AG09309 (cell line): ENCODE measurements at regions not wholly inside any gene's neighbourhood (a gene's known extent, or its start where the extent isn't known, plus 50 kb on each side); places are given as distances from the start of the nearest gene placed in this dataset.

ENCODE experiments used
- DNase-seq: peaks from one replicate; pipeline ENCODE4 v3.0.0-alpha.2; 2010; ENCODE audit warnings: low read depth
- H3K4me3 ChIP-seq: 2 replicates; pipeline ENCODE4 v1.5.1; 2011; ENCODE audit warnings: mild to moderate bottlenecking, low read depth, low read length, moderate library complexity; ENCODE audit not compliant: control insufficient read depth
- CTCF ChIP-seq: IDR thresholded peaks from 2 replicates; pipeline ENCODE4 v1.5.1; 2011; ENCODE audit warnings: mild to moderate bottlenecking, low read depth, low read length, inconsistent platforms; ENCODE audit not compliant: insufficient read depth, control insufficient read depth; ENCODE audit errors: missing control alignments

GRCh38 chr2:238585836-238586821 lies 159.4 kb downstream of the ASB1 start:
- H3K4me3 ChIP-seq: no peak overlapping the region
- DNase-seq: no peak
- TF ChIP-seq CTCF: no peak

- no peak for DNase-seq
These were observed 160.4 kb downstream of the ASB1 start for GRCh38 chr2:238586931-238587775.

GRCh38 chr2:238587776-238588660 lies 161.3 kb downstream of the ASB1 start:
- no peak for DNase-seq
- no peak for TF ChIP-seq CTCF

More at GRCh38 chr2:238586931-238587775, 160.4 kb downstream of the ASB1 start:
- TF ChIP-seq CTCF: no peak
- H3K4me3 ChIP-seq: no peak overlapping the region

GRCh38 chr2:238589591-238590460 lies 163.1 kb downstream of the ASB1 start:
- no peak overlapping the region for H3K4me3 ChIP-seq
- no peak for DNase-seq
- no peak for TF ChIP-seq CTCF

More at GRCh38 chr2:238587776-238588660, 161.3 kb downstream of the ASB1 start:
- no peak overlapping the region for H3K4me3 ChIP-seq

- no peak for DNase-seq
- no peak overlapping the region for H3K4me3 ChIP-seq
- TF ChIP-seq CTCF: no peak
These were observed 165.0 kb downstream of the ASB1 start for GRCh38 chr2:238591732-238592131.
